Testis (tissue), 2 donors: ENCODE measurements at regions not wholly inside any gene's neighbourhood (a gene's known extent, or its start where the extent isn't known, plus 50 kb on each side); places are given as distances from the start of the nearest gene placed in this dataset.

Experiments used
- DNase-seq: peaks from one replicate; pipeline ENCODE4 v3.0.0-alpha.2; 2019
- H3K27ac ChIP-seq, 2 donors: fragments of 200-600 bp; sonication (generic); one replicate each; pipeline ENCODE4 v1.5.1; 2019
- H3K27me3 ChIP-seq: fragments of 200-600 bp; sonication (generic); one replicate; pipeline ENCODE4 v1.5.1; 2019
- H3K36me3 ChIP-seq: fragments of 200-600 bp; sonication (generic); one replicate; pipeline ENCODE4 v1.5.1; 2017; ENCODE audit warnings: low read depth; ENCODE audit errors: missing control alignments
- H3K4me1 ChIP-seq: fragments of 200-600 bp; sonication (generic); one replicate; pipeline ENCODE4 v1.5.1; 2019
- H3K4me3 ChIP-seq, 2 donors: fragments of 200-600 bp; sonication (generic); one replicate each; pipeline ENCODE4 v1.5.1; 2017 to 2019
- H3K9me3 ChIP-seq: fragments of 200-600 bp; sonication (generic); one replicate; pipeline ENCODE4 v1.5.1; 2017
- POLR2A ChIP-seq: fragments of 450-650 bp; IDR thresholded peaks from one replicate; pipeline ENCODE4 v1.6.1; 2017; ENCODE audit warnings: antibody characterized with exemption, mild to moderate bottlenecking, moderate library complexity
- WGBS, 2 donors: methylation state at CpG; one replicate each; pipeline ENCODE4 v1.1.5; 2018; 5-methylcytosine and 5-hydroxymethylcytosine counted together
- intact Hi-C: fragments of 100-400 bp; cut with DNase I; formaldehyde crosslinking; loops from one replicate; pipeline ENCODE4 v1.15.1; 2023; ENCODE audit warnings: low total_unique reads
- TF ChIP-seq, protein P1 (sequence below), 3 experiments: fragments of 450-650 bp in 2 of 3; fragments of 200-600 bp in 1 of 3; sonication (generic) in 1 of 3; IDR thresholded peaks; one replicate each; pipeline ENCODE4 v1.5.1; 2016 to 2019; ENCODE audit warnings: antibody characterized with exemption in 3 of 3, mild to moderate bottlenecking in 2 of 3, moderate library complexity in 1 of 3

DNA sequence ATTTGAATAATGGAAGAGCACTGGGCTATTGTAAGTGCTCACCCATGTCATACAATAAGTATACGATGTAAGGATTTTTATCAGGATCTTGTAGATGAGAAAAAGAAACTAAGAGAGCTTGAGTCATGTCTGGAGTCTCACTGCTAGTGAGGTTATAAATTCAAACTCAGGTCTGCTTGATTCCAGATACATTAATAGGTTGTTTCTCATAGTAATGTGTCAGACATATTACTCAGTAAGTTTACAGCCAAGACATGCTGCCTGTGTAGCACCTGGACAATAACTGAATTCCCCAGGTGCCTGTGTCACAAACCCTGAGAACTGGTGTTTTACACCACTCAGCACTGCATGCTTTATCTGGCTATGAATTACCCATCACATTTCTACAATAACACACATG lies 216.9 kb upstream of the LRP1B start:
- Histone ChIP-seq H3K27me3 (no peaks in the 10 kb centered on the region), H3K4me3 (no peak overlapping the region), H3K27ac (no peak overlapping the region), H3K36me3 (no peaks in the 10 kb centered on the region), H3K4me1 (no peaks in the 10 kb centered on the region), H3K9me3 (no peaks in the 10 kb centered on the region)
- DNase-seq: no peak
- TF ChIP-seq, protein P1, sequence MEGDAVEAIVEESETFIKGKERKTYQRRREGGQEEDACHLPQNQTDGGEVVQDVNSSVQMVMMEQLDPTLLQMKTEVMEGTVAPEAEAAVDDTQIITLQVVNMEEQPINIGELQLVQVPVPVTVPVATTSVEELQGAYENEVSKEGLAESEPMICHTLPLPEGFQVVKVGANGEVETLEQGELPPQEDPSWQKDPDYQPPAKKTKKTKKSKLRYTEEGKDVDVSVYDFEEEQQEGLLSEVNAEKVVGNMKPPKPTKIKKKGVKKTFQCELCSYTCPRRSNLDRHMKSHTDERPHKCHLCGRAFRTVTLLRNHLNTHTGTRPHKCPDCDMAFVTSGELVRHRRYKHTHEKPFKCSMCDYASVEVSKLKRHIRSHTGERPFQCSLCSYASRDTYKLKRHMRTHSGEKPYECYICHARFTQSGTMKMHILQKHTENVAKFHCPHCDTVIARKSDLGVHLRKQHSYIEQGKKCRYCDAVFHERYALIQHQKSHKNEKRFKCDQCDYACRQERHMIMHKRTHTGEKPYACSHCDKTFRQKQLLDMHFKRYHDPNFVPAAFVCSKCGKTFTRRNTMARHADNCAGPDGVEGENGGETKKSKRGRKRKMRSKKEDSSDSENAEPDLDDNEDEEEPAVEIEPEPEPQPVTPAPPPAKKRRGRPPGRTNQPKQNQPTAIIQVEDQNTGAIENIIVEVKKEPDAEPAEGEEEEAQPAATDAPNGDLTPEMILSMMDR (IDR thresholded peaks at IDR 0.05): no peak
- TF ChIP-seq POLR2A: no peak
- WGBS, 2 donors: 71 to 87% methylated on average over 1 of the region's 1 CpG
- intact Hi-C loops: no loop called here

DNA sequence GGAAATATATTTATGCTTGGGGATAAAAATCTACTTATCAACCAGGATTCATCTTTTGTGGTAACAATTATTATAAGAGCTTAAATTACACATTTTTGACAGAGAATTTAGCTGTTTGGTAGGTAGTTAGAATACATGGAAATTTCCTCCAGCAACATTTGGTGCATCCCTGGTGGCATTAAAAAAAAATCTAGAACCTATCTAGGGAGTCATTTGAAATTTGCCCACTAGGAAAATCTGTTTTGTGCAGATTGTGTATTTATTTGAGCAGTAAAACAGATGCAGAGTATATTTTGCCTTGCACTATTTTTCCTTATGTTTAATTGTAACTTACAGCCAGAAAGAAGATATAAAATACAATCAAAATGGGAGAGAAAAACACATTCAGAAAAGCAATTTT lies 208.4 kb upstream of the LRP1B start:
- Histone ChIP-seq H3K27me3 (no peaks in the 10 kb centered on the region), H3K4me3 (no peak overlapping the region), H3K4me1 (no peaks in the 10 kb centered on the region), H3K9me3 (no peaks in the 10 kb centered on the region), H3K36me3 (no peaks in the 10 kb centered on the region), H3K27ac (no peak overlapping the region)
- TF ChIP-seq POLR2A: no peak
- TF ChIP-seq, protein P1 (IDR thresholded peaks at IDR 0.05): no peak
- intact Hi-C loops: no loop called here
- no peak for DNase-seq

DNA sequence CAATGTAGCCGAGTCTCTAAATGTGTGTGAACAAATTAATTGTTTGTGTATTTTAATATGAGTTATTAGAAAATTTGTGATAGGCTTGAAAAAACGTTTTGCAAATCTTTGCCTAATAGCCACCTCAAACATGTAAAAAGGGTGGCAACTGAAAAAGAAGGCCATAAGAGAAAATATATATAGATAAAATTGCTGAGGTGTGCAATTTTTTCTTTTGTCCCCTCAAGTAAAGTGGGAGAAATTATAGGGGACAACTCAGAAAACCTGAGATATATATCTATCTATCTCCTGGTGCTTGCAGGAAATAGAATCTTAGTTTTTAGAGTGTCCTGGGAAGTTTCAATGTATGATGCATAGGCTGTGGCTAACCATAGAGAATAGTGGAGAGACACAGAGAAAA lies 201.4 kb upstream of the LRP1B start:
- no peak for DNase-seq
- WGBS, 2 donors: 66 to 76% methylated on average over 2 of the region's 2 CpGs
- TF ChIP-seq, protein P1 (IDR thresholded peaks at IDR 0.05): no peak
- TF ChIP-seq POLR2A: no peak
- Histone ChIP-seq H3K27me3 (no peaks in the 10 kb centered on the region), H3K4me1 (no peaks in the 10 kb centered on the region), H3K9me3 (no peaks in the 10 kb centered on the region), H3K36me3 (no peaks in the 10 kb centered on the region), H3K27ac (no peak overlapping the region), H3K4me3 (no peak overlapping the region)
- intact Hi-C loops: no loop called here

DNA sequence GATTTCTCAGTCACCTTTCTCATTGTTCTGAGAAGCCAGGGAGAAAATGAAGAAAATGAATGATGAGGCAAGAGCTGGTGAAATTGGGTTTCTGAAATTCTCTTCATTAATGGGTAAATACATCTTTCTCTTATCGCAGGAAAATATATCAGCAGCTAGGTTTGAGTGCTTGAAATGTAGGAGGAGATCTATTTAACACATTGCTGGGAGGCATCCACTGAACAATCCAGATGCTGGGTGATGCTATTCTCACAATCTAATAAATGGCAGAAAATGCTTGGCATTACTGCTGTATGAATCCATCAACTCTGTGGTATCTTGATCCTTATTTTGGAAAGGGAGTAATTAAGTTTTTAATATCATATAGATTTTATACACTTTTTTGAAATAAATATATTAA lies 199.6 kb upstream of the LRP1B start:
- intact Hi-C loops: no loop called here
- WGBS, 2 donors: 62 to 71% methylated on average over 1 of the region's 1 CpG
- Histone ChIP-seq H3K36me3 (no peaks in the 10 kb centered on the region), H3K9me3 (no peaks in the 10 kb centered on the region), H3K27me3 (no peaks in the 10 kb centered on the region), H3K27ac (no peak overlapping the region), H3K4me3 (no peak overlapping the region), H3K4me1 (no peaks in the 10 kb centered on the region)
- DNase-seq: no peak
- TF ChIP-seq, protein P1 (IDR thresholded peaks at IDR 0.05): no peak
- no peak for TF ChIP-seq POLR2A

DNA sequence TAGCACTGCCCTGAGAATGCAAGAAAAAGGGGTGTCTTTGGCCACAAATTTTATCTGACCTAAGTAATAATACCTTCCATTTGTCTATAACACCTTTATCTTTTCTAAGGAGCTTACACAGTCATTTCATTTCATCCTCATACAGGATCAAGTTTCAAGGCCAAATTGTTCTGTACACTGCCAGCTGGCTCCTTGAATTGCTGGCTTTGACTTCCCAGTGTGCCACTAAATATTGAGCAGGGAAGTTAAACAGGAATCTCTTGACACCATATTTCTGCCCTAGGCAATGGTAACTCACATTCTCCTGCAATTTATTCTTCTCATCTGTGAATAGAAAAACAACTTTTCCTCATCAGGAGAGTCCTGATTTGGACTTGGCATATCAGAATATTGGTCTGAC lies 195.1 kb upstream of the LRP1B start:
- H3K36me3 ChIP-seq: no peaks in the 10 kb centered on the region
- TF ChIP-seq, protein P1 (IDR thresholded peaks at IDR 0.05): no peak
- no peak for TF ChIP-seq POLR2A
- no peaks in the 10 kb centered on the region for H3K27me3 ChIP-seq
- H3K27ac ChIP-seq: no peak overlapping the region
- H3K9me3 ChIP-seq: no peaks in the 10 kb centered on the region
- DNase-seq: no peak
- no peaks in the 10 kb centered on the region for H3K4me1 ChIP-seq
- H3K4me3 ChIP-seq: no peak overlapping the region
- intact Hi-C loops: no loop called here
